Mucosa of descending colon (tissue), 3 donors: ENCODE measurements at regions not wholly inside any gene's neighbourhood (a gene's known extent, or its start where the extent isn't known, plus 50 kb on each side); places are given as distances from the start of the nearest gene placed in this dataset.
"Not testable (repeated sequence)": the region's sequence is repeated elsewhere in the genome, so short reads cannot be mapped to it uniquely, and the experiment has no call there.

ENCODE experiments used
- ATAC-seq: fragments of 200-7000 bp; cut with Tn5 transposase; one replicate; pipeline ENCODE4 v1.9.1; 2020; ENCODE audit warnings: mild to moderate bottlenecking, moderate library complexity
- DNase-seq, 3 donors: peaks; one replicate each; pipeline ENCODE4 v3.0.0-alpha.2; 2020
- H3K36me3 ChIP-seq: fragments of 200-600 bp; one replicate; pipeline ENCODE4 v1.8.0; 2021; ENCODE audit warnings: low read depth, mild to moderate bottlenecking
- H3K4me1 ChIP-seq: fragments of 200-600 bp; one replicate; pipeline ENCODE4 v1.8.0; 2021; ENCODE audit warnings: low read depth, mild to moderate bottlenecking
- H3K4me3 ChIP-seq: fragments of 200-600 bp; one replicate; pipeline ENCODE4 v1.8.0; 2021; ENCODE audit warnings: mild to moderate bottlenecking
- H3K9me3 ChIP-seq: fragments of 200-600 bp; one replicate; pipeline ENCODE4 v1.8.0; 2021; ENCODE audit warnings: mild to moderate bottlenecking
- intact Hi-C, 2 donors: fragments of 100-400 bp; cut with DNase I in 1 of 2; cut with micrococcal nuclease in 1 of 2; formaldehyde crosslinking; loops; one replicate each; pipeline versions ENCODE4 v1.11.0 to v1.11.1; 2022; cut with DNase I, micrococcal nuclease
- TF ChIP-seq, protein P1 (sequence below): fragments of 200-600 bp; IDR thresholded peaks from one replicate; pipeline ENCODE4 v1.8.0; 2022; ENCODE audit warnings: antibody characterized with exemption, mild to moderate bottlenecking
- donor health status: DM: no; HTN: no; CAD: no; lungs with moderate emphysema.
- donor health status: DM: no; HTN: no; CAD: no.
- donor health status: DM: no; HTN: yes; CAD: no.

- H3K4me1 ChIP-seq: peaks cover 7% of the 10 kb centered on the region
- TF ChIP-seq, protein P1, sequence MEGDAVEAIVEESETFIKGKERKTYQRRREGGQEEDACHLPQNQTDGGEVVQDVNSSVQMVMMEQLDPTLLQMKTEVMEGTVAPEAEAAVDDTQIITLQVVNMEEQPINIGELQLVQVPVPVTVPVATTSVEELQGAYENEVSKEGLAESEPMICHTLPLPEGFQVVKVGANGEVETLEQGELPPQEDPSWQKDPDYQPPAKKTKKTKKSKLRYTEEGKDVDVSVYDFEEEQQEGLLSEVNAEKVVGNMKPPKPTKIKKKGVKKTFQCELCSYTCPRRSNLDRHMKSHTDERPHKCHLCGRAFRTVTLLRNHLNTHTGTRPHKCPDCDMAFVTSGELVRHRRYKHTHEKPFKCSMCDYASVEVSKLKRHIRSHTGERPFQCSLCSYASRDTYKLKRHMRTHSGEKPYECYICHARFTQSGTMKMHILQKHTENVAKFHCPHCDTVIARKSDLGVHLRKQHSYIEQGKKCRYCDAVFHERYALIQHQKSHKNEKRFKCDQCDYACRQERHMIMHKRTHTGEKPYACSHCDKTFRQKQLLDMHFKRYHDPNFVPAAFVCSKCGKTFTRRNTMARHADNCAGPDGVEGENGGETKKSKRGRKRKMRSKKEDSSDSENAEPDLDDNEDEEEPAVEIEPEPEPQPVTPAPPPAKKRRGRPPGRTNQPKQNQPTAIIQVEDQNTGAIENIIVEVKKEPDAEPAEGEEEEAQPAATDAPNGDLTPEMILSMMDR: no peak
- no peak overlapping the region for H3K4me3 ChIP-seq
- H3K9me3 ChIP-seq: no peaks in the 10 kb centered on the region
- no peak for ATAC-seq
- intact Hi-C loops: no loop called here
- H3K36me3 ChIP-seq: no peaks in the 10 kb centered on the region
- DNase-seq: no peak
Observed at GRCh38 chr2:132033949-132034348, 127.8 kb downstream of the ANKRD30BL start.

GRCh38 chr2:132033365-132033764, 128.4 kb downstream of the ANKRD30BL start:
- no peaks in the 10 kb centered on the region for H3K9me3 ChIP-seq
- H3K4me3 ChIP-seq: no peak overlapping the region
- peaks cover 7% of the 10 kb centered on the region for H3K4me1 ChIP-seq
- TF ChIP-seq, protein P1: no peak
- H3K36me3 ChIP-seq: no peaks in the 10 kb centered on the region
- DNase-seq (no peak), ATAC-seq (no peak)
- intact Hi-C loops: no loop called here

GRCh38 chr2:132012046-132012445, 149.7 kb downstream of the ANKRD30BL start:
- H3K4me1 ChIP-seq, intact Hi-C loops, ATAC-seq: not testable (repeated sequence)

DNA sequence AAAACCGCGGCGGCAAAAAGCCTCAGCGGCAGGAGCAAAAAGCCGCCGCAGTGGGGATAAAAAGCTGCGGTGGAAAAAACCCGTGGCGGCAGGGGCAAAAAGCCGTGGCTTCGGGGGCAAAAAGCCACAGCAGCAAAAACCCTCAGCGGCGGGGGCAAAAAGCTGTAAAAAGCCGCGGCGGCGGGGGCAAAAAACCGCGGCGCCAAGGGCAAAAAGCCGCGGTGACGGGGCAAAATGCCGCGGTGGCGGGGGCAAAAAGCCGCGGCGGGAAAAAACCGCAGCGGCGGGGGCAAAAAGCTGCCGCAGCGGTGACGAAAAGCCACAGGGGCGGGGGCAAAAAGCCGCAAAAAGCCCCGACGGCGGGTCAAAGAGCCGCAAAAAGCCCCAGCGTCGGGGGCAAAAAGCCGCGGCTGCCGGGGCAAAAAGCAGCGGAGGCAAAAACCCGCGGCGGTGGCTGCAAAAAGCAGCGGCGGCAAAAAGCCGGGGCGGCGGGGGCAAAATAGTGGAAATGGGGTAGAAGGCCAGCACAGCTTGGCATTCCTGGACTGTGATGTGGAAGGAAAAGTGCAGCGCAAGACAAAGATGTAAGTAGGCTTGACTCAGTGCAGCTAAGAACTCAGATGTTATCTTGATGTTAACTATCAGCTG, 151.8 kb downstream of the ANKRD30BL start:
- intact Hi-C loops: no loop called here
- Histone ChIP-seq H3K36me3 (no peaks in the 10 kb centered on the region), H3K9me3 (no peaks in the 10 kb centered on the region), H3K4me1 (peaks cover 4% of the 10 kb centered on the region), H3K4me3 (no peak overlapping the region)
- DNase-seq (no peak), ATAC-seq (no peak)
- TF ChIP-seq, protein P1: no peak

More at GRCh38 chr2:132012046-132012445, 149.7 kb downstream of the ANKRD30BL start:
- not testable (repeated sequence) for DNase-seq, H3K9me3 ChIP-seq, H3K4me3 ChIP-seq, H3K36me3 ChIP-seq

DNA sequence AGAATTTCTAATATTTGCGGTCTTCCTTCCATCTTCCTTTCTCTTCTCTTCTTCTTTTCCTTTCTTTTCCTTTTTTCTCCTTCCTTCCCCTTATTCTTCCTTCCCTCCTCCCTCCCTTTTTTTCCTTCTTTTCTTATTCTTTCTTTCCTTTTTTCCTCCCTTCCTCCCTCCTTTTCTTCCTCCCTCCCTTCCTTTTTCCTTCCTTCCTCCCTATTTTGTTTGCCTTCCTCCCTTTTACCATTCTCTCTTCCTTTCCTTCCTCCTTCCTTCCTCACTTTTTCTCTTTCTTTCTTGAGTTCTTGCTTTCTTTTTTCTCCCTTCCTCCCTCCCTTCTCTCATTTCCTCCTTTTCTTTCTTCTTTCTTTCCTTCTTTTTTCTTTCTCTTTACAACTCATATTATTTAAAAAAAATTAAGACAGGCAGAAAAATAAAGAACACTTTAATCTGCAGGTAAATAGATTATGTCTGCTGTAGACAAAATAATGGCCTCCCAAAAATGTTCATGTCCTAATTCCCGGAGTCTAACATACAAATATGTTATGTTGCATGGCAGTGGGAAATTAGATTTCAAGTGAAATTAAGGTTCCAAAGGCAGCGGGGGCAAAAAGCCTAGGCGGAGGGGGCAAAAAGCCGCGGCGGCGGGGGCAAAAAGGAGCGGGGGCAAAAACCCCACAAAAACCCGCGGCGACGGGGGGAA, 152.4 kb downstream of the ANKRD30BL start:
- intact Hi-C loops: no loop called here
- ATAC-seq: no peak
- DNase-seq: peak in 1 of 3 donors; percentile 25
- Histone ChIP-seq H3K4me3 (no peak overlapping the region), H3K9me3 (no peaks in the 10 kb centered on the region), H3K4me1 (peaks cover 4% of the 10 kb centered on the region), H3K36me3 (no peaks in the 10 kb centered on the region)
- TF ChIP-seq, protein P1: no peak

DNA sequence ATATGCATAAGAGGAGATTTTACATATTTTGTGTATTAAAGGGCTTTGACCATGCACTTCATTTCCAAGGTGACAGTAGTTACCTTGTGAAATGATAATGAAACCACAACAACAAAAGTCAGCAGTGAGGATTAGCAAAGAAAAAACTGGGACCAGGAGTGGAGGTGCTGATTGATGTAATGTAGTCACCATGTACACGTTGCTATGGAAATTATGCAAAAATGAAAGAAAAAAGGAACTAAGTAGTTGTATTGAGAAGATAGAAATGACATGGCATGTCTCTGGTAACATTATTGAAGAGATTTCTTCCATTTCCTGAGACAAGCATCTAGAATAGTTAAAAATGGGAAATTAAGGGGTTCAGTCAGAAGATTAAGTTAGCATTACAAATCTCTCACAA, 171.0 kb downstream of the ANKRD30BL start:
- ATAC-seq, intact Hi-C loops, H3K36me3 ChIP-seq, DNase-seq, H3K9me3 ChIP-seq, H3K4me1 ChIP-seq, H3K4me3 ChIP-seq: not testable (repeated sequence)

GRCh38 chr2:131966671-131967070, 195.1 kb downstream of the ANKRD30BL start:
- H3K36me3 ChIP-seq, H3K4me1 ChIP-seq, intact Hi-C loops, DNase-seq, H3K4me3 ChIP-seq, H3K9me3 ChIP-seq, ATAC-seq: not testable (repeated sequence)
